Mammary epithelial cell (primary cell): ENCODE measurements at regions not wholly inside any gene's neighbourhood (a gene's known extent, or its start where the extent isn't known, plus 50 kb on each side); places are given as distances from the start of the nearest gene placed in this dataset.

Experiments used
- EZH2 ChIP-seq: IDR thresholded peaks from 2 replicates; pipeline ENCODE4 v1.6.1; 2012; ENCODE audit warnings: low read length, inconsistent platforms, borderline replicate concordance
- TF ChIP-seq, protein P1 (sequence below), 2 donors: IDR thresholded peaks in 1 of 2; conservative IDR thresholded peaks in 1 of 2; 2 replicates each; pipeline ENCODE4 v1.5.1; 2011 to 2012; ENCODE audit warnings: inconsistent platforms in 2 of 2, low read length in 2 of 2, mild to moderate bottlenecking in 2 of 2, control low read depth in 1 of 2, low read depth in 1 of 2; ENCODE audit not compliant: insufficient read depth in 1 of 2; ENCODE audit errors: extremely low read depth in 1 of 2

DNA sequence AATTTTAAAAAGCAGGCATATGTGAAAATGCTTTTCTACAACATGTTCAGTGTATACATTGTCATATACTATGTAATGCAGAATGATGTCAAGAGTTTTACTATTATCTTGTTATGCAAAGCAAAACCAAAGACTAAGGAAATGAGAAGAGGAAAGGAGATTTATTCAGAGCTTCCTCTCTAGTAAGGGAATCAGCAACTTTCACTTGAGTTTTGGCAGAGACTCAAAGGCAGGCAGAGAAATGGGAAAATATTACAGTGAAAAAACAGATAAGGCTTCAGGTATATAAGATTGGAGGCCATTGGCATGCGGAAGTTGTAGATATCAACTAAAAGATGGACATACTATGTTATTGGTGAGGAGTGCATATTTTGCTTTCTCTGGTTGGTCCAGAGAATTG is 512.0 kb upstream of the PCDH20 start:
- TF ChIP-seq, protein P1, sequence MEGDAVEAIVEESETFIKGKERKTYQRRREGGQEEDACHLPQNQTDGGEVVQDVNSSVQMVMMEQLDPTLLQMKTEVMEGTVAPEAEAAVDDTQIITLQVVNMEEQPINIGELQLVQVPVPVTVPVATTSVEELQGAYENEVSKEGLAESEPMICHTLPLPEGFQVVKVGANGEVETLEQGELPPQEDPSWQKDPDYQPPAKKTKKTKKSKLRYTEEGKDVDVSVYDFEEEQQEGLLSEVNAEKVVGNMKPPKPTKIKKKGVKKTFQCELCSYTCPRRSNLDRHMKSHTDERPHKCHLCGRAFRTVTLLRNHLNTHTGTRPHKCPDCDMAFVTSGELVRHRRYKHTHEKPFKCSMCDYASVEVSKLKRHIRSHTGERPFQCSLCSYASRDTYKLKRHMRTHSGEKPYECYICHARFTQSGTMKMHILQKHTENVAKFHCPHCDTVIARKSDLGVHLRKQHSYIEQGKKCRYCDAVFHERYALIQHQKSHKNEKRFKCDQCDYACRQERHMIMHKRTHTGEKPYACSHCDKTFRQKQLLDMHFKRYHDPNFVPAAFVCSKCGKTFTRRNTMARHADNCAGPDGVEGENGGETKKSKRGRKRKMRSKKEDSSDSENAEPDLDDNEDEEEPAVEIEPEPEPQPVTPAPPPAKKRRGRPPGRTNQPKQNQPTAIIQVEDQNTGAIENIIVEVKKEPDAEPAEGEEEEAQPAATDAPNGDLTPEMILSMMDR (conservative IDR thresholded peaks at IDR 0.05 in 1 of 2, IDR thresholded peaks at IDR 0.05 in 1 of 2; ENCODE audit: extremely low read depth in 1 of 2, insufficient read depth in 1 of 2, low read depth in 1 of 2, low read length in 2 of 2): no peak
- TF ChIP-seq EZH2: no peak
